HEK293 (cell line): ENCODE measurements at regions not wholly inside any gene's neighbourhood (a gene's known extent, or its start where the extent isn't known, plus 50 kb on each side); places are given as distances from the start of the nearest gene placed in this dataset.

Experiments
- CTCF ChIA-PET: fragments of 350-600 bp; formaldehyde crosslinking; extraction: SDS; loops from one replicate; lab custom pipeline; 2021; ENCODE audit warnings: antibody characterized with exemption; lab: Yijun Ruan, JAX
- POLR2A ChIA-PET: fragments of 300-600 bp; formaldehyde crosslinking; extraction: SDS; loops from one replicate; lab custom pipeline; 2020; ENCODE audit warnings: antibody characterized with exemption, inconsistent platforms; lab: Yijun Ruan, JAX
- H3K27ac ChIP-seq: fragments of 200-500 bp; sonication (Bioruptor generic); 2 replicates; pipeline ENCODE4 v1.5.1; 2014; ENCODE audit warnings: low read depth, low read length, control low read depth, inconsistent platforms; ENCODE audit errors: extremely low read depth
- H3K36me3 ChIP-seq, 2 experiments: fragments of 200-500 bp in 1 of 2; sonication (Bioruptor generic) in 1 of 2; 1 replicate in 1 of 2; 2 replicates in 1 of 2; pipeline ENCODE4 v1.5.1; 2014 to 2017; ENCODE audit warnings: inconsistent platforms in 2 of 2, low read length in 2 of 2; ENCODE audit not compliant: control insufficient read depth in 2 of 2, insufficient read depth in 1 of 2
- H3K4me1 ChIP-seq: fragments of 200-500 bp; sonication (Bioruptor generic); 2 replicates; pipeline ENCODE4 v1.5.1; 2014; ENCODE audit warnings: mild to moderate bottlenecking, low read length, inconsistent platforms; ENCODE audit not compliant: control insufficient read depth, insufficient read depth
- H3K4me3 ChIP-seq: 2 replicates; pipeline ENCODE4 v1.5.1; 2011; ENCODE audit warnings: low read depth, mild to moderate bottlenecking, control low read depth, low read length, moderate library complexity
- H3K9me3 ChIP-seq: fragments of 200-500 bp; sonication (Bioruptor generic); 2 replicates; pipeline ENCODE4 v1.5.1; 2014; ENCODE audit warnings: low read depth, low read length, inconsistent platforms; ENCODE audit not compliant: control insufficient read depth, insufficient read depth
- HOXD13 ChIP-seq: sonication (generic); formaldehyde crosslinking; IDR thresholded peaks from 2 replicates; pipeline ENCODE4 v1.8.0; 2022; ENCODE audit warnings: missing genetic modification reagents, borderline replicate concordance
- KLF7 ChIP-seq: fragments of 450-650 bp; formaldehyde crosslinking; IDR thresholded peaks from 2 replicates; pipeline ENCODE4 v1.5.1; 2016; ENCODE audit warnings: missing biosample characterization, missing genetic modification characterization, borderline replicate concordance
- REPIN1 ChIP-seq: fragments of 450-650 bp; formaldehyde crosslinking; IDR thresholded peaks from 2 replicates; pipeline ENCODE4 v1.5.1; 2017; ENCODE audit warnings: missing biosample characterization, missing genetic modification characterization, low read depth
- SCRT2 ChIP-seq: fragments of 450-650 bp; formaldehyde crosslinking; IDR thresholded peaks from 2 replicates; pipeline ENCODE4 v1.5.1; 2016; ENCODE audit warnings: missing biosample characterization, missing genetic modification characterization
- WT1 ChIP-seq: fragments of 450-650 bp; formaldehyde crosslinking; IDR thresholded peaks from 2 replicates; pipeline ENCODE4 v1.5.1; 2016; ENCODE audit warnings: missing biosample characterization, missing genetic modification characterization
- ZEB2 ChIP-seq: fragments of 450-650 bp; formaldehyde crosslinking; IDR thresholded peaks from 2 replicates; pipeline ENCODE4 v1.5.1; 2016; ENCODE audit warnings: missing biosample characterization, missing genetic modification characterization
- ZIC2 ChIP-seq: fragments of 450-650 bp; formaldehyde crosslinking; IDR thresholded peaks from 2 replicates; pipeline ENCODE4 v1.5.1; 2016; ENCODE audit warnings: missing biosample characterization, missing genetic modification characterization
- ZNF169 ChIP-seq: fragments of 450-650 bp; formaldehyde crosslinking; IDR thresholded peaks from 2 replicates; pipeline ENCODE4 v1.5.1; 2016; ENCODE audit warnings: missing biosample characterization, missing genetic modification characterization
- ZNF174 ChIP-seq: fragments of 450-650 bp; formaldehyde crosslinking; IDR thresholded peaks from 2 replicates; pipeline ENCODE4 v1.5.0; 2017; ENCODE audit warnings: missing biosample characterization, mild to moderate bottlenecking, missing genetic modification characterization
- ZNF2 ChIP-seq: fragments of 450-650 bp; formaldehyde crosslinking; IDR thresholded peaks from 2 replicates; pipeline ENCODE4 v1.5.1; 2016; ENCODE audit warnings: missing biosample characterization, missing genetic modification characterization
- ZNF335 ChIP-seq: fragments of 450-650 bp; formaldehyde crosslinking; conservative IDR thresholded peaks from 2 replicates; pipeline ENCODE4 v1.5.1; 2016; ENCODE audit warnings: missing biosample characterization, missing genetic modification characterization
- ZNF350 ChIP-seq: fragments of 450-650 bp; formaldehyde crosslinking; IDR thresholded peaks from 2 replicates; pipeline ENCODE4 v1.5.0; 2017; ENCODE audit warnings: missing biosample characterization, mild to moderate bottlenecking, missing genetic modification characterization
- ZNF501 ChIP-seq: fragments of 450-650 bp; formaldehyde crosslinking; IDR thresholded peaks from 2 replicates; pipeline ENCODE4 v1.5.1; 2016; ENCODE audit warnings: missing biosample characterization, missing genetic modification characterization
- ZNF558 ChIP-seq: fragments of 450-650 bp; formaldehyde crosslinking; IDR thresholded peaks from 2 replicates; pipeline ENCODE4 v1.5.1; 2016; ENCODE audit warnings: missing biosample characterization, missing genetic modification characterization
- ZNF621 ChIP-seq: fragments of 450-650 bp; formaldehyde crosslinking; IDR thresholded peaks from 2 replicates; pipeline ENCODE4 v1.5.1; 2017; ENCODE audit warnings: missing biosample characterization, missing genetic modification characterization
- ZNF707 ChIP-seq: fragments of 450-650 bp; formaldehyde crosslinking; IDR thresholded peaks from 2 replicates; pipeline ENCODE4 v1.5.1; 2016; ENCODE audit warnings: missing biosample characterization, missing genetic modification characterization
- ZNF768 ChIP-seq: fragments of 450-650 bp; formaldehyde crosslinking; IDR thresholded peaks from 2 replicates; pipeline ENCODE4 v1.5.1; 2018; ENCODE audit warnings: missing biosample characterization, mild to moderate bottlenecking, missing genetic modification characterization
- ZSCAN16 ChIP-seq: fragments of 450-650 bp; formaldehyde crosslinking; IDR thresholded peaks from 2 replicates; pipeline ENCODE4 v1.5.1; 2016; ENCODE audit warnings: missing biosample characterization, missing genetic modification characterization
- ZSCAN23 ChIP-seq: fragments of 450-650 bp; formaldehyde crosslinking; IDR thresholded peaks from 2 replicates; pipeline ENCODE4 v1.5.1; 2016; ENCODE audit warnings: missing biosample characterization, missing genetic modification characterization
- TF ChIP-seq, protein P1 (sequence below): fragments of 450-650 bp; formaldehyde crosslinking; IDR thresholded peaks from 2 replicates; pipeline ENCODE4 v1.5.1; 2017; ENCODE audit warnings: missing biosample characterization, missing genetic modification characterization
- TF ChIP-seq, protein P2 (sequence below): fragments of 450-650 bp; formaldehyde crosslinking; IDR thresholded peaks from 2 replicates; pipeline ENCODE4 v1.5.1; 2016; ENCODE audit warnings: missing biosample characterization, missing genetic modification characterization

DNA sequence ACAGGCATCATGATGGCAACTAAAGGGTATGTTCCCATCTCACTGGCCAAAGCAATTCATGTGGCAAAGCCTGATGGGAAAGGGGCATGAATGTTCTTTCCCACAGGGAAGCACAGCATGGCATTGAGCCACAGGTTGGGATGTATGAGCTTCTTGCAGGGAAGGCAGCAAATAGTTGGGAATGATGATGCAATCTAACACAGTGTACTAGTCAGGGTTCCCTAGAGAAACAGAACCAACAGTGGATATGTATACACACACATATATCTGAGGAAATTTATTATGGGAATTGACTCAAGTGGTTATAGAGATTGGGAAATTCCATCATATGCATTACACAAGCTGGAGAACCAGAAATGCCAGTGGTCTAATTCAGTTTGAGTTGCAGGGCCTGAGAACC lies 253.6 kb upstream of the NPVF start:
- no peak overlapping the region for H3K4me3 ChIP-seq
- POLR2A ChIA-PET, result no interaction called here
- no peak for TF ChIP-seq WT1 (tag by site-specific recombination)
- TF ChIP-seq SCRT2 (tag by site-specific recombination), result peak; percentile 73
- TF ChIP-seq ZSCAN23, result no peak
- TF ChIP-seq ZNF501 (tag by site-specific recombination), result no peak
- no peak for TF ChIP-seq ZNF169 (tag by site-specific recombination)
- no peak for TF ChIP-seq ZNF558 (tag by site-specific recombination)
- TF ChIP-seq ZNF707 (tag by site-specific recombination), result no peak
- TF ChIP-seq ZNF2 (tag by site-specific recombination), result no peak
- TF ChIP-seq ZNF350, result no peak
- TF ChIP-seq ZSCAN16 (tag by site-specific recombination), result no peak
- TF ChIP-seq ZIC2 (tag by site-specific recombination), result peak; percentile 69
- no peak for TF ChIP-seq ZNF621 (tag by site-specific recombination)
- no peak for TF ChIP-seq ZNF174 (tag by site-specific recombination)
- TF ChIP-seq ZEB2 (tag by site-specific recombination), result no peak
- H3K4me1 ChIP-seq, result no peaks in the 10 kb centered on the region
- H3K27ac ChIP-seq, result no peak overlapping the region
- CTCF ChIA-PET, result interaction anchor here (1.6 kb wide), 1 partner anchor 83 kb away, joined by 5 read pairs; no protein-coding TSS in a partner anchor
- H3K9me3 ChIP-seq, result no peaks in the 10 kb centered on the region
- no peaks in the 10 kb centered on the region for H3K36me3 ChIP-seq

DNA sequence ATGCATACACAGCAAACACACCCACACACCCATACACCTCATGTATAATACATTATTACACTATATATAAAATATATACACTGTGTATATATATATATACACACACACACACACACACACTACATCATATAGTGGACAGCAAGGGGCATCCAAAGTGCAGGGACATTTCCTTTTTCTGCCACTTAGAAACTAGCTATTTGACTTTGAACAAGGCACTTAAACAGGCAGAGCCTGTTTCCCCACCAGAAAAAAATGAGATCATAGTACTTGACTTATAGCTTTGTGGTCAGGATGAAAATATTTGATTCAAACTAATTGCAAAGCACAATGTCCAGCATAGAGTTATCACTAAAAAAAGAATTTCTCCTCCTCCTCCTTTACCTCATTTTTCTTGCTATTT lies 254.3 kb upstream of the NPVF start:
- TF ChIP-seq, protein P1, sequence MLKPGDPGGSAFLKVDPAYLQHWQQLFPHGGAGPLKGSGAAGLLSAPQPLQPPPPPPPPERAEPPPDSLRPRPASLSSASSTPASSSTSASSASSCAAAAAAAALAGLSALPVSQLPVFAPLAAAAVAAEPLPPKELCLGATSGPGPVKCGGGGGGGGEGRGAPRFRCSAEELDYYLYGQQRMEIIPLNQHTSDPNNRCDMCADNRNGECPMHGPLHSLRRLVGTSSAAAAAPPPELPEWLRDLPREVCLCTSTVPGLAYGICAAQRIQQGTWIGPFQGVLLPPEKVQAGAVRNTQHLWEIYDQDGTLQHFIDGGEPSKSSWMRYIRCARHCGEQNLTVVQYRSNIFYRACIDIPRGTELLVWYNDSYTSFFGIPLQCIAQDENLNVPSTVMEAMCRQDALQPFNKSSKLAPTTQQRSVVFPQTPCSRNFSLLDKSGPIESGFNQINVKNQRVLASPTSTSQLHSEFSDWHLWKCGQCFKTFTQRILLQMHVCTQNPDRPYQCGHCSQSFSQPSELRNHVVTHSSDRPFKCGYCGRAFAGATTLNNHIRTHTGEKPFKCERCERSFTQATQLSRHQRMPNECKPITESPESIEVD (tag by site-specific recombination), result peak; percentile 33; the same call in 1 of the 2 replicates
- no peak for TF ChIP-seq HOXD13 (CRISPR knock-in tag)
- 0 out of 2 replicates have a peak, but pooled peaks have one; percentile 20 for TF ChIP-seq ZNF335 (tag by site-specific recombination)
- Histone ChIP-seq H3K9me3 (no peaks in the 10 kb centered on the region), H3K4me1 (no peaks in the 10 kb centered on the region), H3K27ac (no peak overlapping the region), H3K36me3 (no peaks in the 10 kb centered on the region), H3K4me3 (no peak overlapping the region)
- ChIA-PET CTCF (interaction anchor here (0.6 to 1.6 kb wide), 2 partner anchors 83 to 617 kb away, joined by 4 to 5 read pairs; no protein-coding TSS in a partner anchor), POLR2A (no interaction called here)

DNA sequence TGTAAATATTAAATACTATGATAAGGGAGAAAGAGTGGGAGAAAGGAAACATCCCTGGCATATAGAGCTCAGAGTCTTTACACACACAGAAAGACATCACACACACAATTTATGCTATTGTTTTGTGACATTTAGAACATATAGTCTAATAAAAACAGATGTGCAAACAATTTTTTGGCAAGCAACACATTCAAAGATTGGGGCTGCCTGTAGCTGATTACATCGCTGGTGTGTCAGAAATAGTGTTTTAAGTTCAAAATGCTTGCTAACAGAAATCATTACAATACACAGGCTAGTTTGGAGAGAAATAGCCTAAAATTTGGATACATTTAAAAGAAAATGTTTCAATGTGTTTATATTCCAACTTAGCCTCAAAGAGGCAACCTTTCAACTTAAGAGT lies 256.7 kb upstream of the NPVF start:
- Histone ChIP-seq H3K36me3 (no peaks in the 10 kb centered on the region), H3K4me1 (no peaks in the 10 kb centered on the region), H3K27ac (no peak overlapping the region), H3K4me3 (no peak overlapping the region), H3K9me3 (no peaks in the 10 kb centered on the region)
- POLR2A ChIA-PET, result no interaction called here
- CTCF ChIA-PET, result interaction anchor here (1.4 kb wide), 1 partner anchor 93 kb away, joined by 4 read pairs; no protein-coding TSS in a partner anchor
- no peak for TF ChIP-seq REPIN1
- TF ChIP-seq ZNF768 (tag by site-specific recombination), result no peak
- no peak for TF ChIP-seq KLF7 (tag by site-specific recombination)
- TF ChIP-seq, protein P2, sequence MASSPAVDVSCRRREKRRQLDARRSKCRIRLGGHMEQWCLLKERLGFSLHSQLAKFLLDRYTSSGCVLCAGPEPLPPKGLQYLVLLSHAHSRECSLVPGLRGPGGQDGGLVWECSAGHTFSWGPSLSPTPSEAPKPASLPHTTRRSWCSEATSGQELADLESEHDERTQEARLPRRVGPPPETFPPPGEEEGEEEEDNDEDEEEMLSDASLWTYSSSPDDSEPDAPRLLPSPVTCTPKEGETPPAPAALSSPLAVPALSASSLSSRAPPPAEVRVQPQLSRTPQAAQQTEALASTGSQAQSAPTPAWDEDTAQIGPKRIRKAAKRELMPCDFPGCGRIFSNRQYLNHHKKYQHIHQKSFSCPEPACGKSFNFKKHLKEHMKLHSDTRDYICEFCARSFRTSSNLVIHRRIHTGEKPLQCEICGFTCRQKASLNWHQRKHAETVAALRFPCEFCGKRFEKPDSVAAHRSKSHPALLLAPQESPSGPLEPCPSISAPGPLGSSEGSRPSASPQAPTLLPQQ (tag by site-specific recombination), result no peak
